GM12878 (cell line): ENCODE measurements at regions not wholly inside any gene's neighbourhood (a gene's known extent, or its start where the extent isn't known, plus 50 kb on each side); places are given as distances from the start of the nearest gene placed in this dataset.

Experiments
- ATAC-seq: fragments of 200-7000 bp; cut with Tn5 transposase; 3 replicates; pipeline ENCODE4 v1.9.1; 2020; ENCODE audit warnings: mild to moderate bottlenecking, moderate library complexity
- BruUV-seq: library from RNA; stranded (reverse); fragments of 400-500 nt; replicated peaks from 2 replicates; lab custom pipeline; 2021; lab: Mats Ljungman, UMichigan
- CTCF ChIA-PET: fragments of 300-600 bp; sonication (Branson Sonifier 250); formaldehyde crosslinking; extraction: SDS; loops from one replicate; lab custom pipeline; 2021; ENCODE audit warnings: inconsistent platforms; lab: Yijun Ruan, JAX
- POLR2A ChIA-PET: fragments of 350-600 bp; formaldehyde crosslinking; extraction: SDS; loops from one replicate; lab custom pipeline; 2021; ENCODE audit warnings: inconsistent platforms; lab: Charles Lee
- RAD21 ChIA-PET: fragments of 300-600 bp; sonication (Branson Sonifier 250); formaldehyde crosslinking; loops from one replicate; lab custom pipeline; 2023; ENCODE audit warnings: antibody characterized with exemption; ENCODE audit not compliant: unreplicated experiment; lab: Charles Lee
- SMC1A ChIA-PET: fragments of 300-600 bp; sonication (Branson Sonifier 250); formaldehyde crosslinking; loops from one replicate; lab custom pipeline; 2023; ENCODE audit not compliant: unreplicated experiment, uncharacterized antibody; lab: Charles Lee
- DNase-seq: peaks from one replicate; pipeline ENCODE4 v3.0.0-alpha.2; 2011; ENCODE audit warnings: low read depth, low spot score
- FAIRE-seq: peaks from 3 replicates; lab custom pipeline; 2011; peaks lifted over from hg19 to GRCh38; lab: Jason Lieb, UNC
- H2AFZ ChIP-seq: 2 replicates; pipeline ENCODE4 v1.6.0; 2011; ENCODE audit warnings: low read depth, low read length, control low read depth; ENCODE audit not compliant: control insufficient read depth
- H3K27ac ChIP-seq: 2 replicates; pipeline ENCODE4 v1.5.1; 2011; ENCODE audit warnings: control low read depth; ENCODE audit not compliant: control insufficient read depth, insufficient read depth
- H3K27me3 ChIP-seq, 2 experiments: replicated peaks in 1 of 2; 2 replicates each; pipeline versions ENCODE4 v1.6.0 to v1.6.1; 2011; ENCODE audit warnings: low read length in 1 of 2; ENCODE audit not compliant: control insufficient read depth in 2 of 2, insufficient read depth in 2 of 2
- H3K36me3 ChIP-seq, 2 experiments: 2 replicates each; pipeline ENCODE4 v1.5.1; 2011; ENCODE audit warnings: low read length in 1 of 2; ENCODE audit not compliant: control insufficient read depth in 2 of 2, insufficient read depth in 2 of 2
- H3K4me1 ChIP-seq: 2 replicates; pipeline ENCODE4 v1.6.1; 2011; ENCODE audit warnings: mild to moderate bottlenecking, low read length, moderate library complexity, mixed read lengths; ENCODE audit not compliant: control insufficient read depth, insufficient read depth
- H3K4me2 ChIP-seq: 2 replicates; pipeline ENCODE4 v1.6.0; 2011; ENCODE audit warnings: control low read depth; ENCODE audit not compliant: control insufficient read depth, insufficient read depth
- H3K4me3 ChIP-seq: fragments of 200-600 bp; sonication (generic); 2 replicates; pipeline ENCODE4 v1.5.1; 2016
- H3K79me2 ChIP-seq: 2 replicates; pipeline ENCODE4 v1.6.0; 2011; ENCODE audit warnings: low read length; ENCODE audit not compliant: control insufficient read depth, insufficient read depth
- H3K9ac ChIP-seq: 2 replicates; pipeline ENCODE4 v1.8.0; 2011; ENCODE audit warnings: low read length, control low read depth, mixed read lengths; ENCODE audit not compliant: control insufficient read depth, insufficient read depth
- H3K9me3 ChIP-seq: replicated peaks from 3 replicates; pipeline ENCODE4 v1.5.1; 2011; ENCODE audit warnings: mild to moderate bottlenecking, low read length; ENCODE audit not compliant: control insufficient read depth, insufficient read depth
- H4K20me1 ChIP-seq: 2 replicates; pipeline ENCODE4 v1.6.0; 2011; ENCODE audit not compliant: control insufficient read depth, insufficient read depth
- BRCA1 ChIP-seq: IDR thresholded peaks from 2 replicates; pipeline ENCODE4 v1.6.1; 2011; ENCODE audit warnings: low read depth, low read length, improper control_type of control experiment
- CBFB ChIP-seq: IDR thresholded peaks from 2 replicates; pipeline ENCODE4 v1.6.1; 2016; ENCODE audit warnings: antibody characterized with exemption, low read depth
- CBX3 ChIP-seq: fragments of 200-600 bp; sonication (generic); IDR thresholded peaks from 2 replicates; pipeline ENCODE4 v1.6.1; 2016; ENCODE audit warnings: low read depth, borderline replicate concordance
- EZH2 ChIP-seq: IDR thresholded peaks from 2 replicates; pipeline ENCODE4 v1.6.1; 2012; ENCODE audit warnings: low read depth, mild to moderate bottlenecking, control low read depth, inconsistent platforms, low read length, borderline replicate concordance; ENCODE audit not compliant: control insufficient read depth
- IKZF1 ChIP-seq: fragments of 450-650 bp; conservative IDR thresholded peaks from 2 replicates; pipeline ENCODE4 v1.6.1; 2017; ENCODE audit warnings: antibody characterized with exemption, mild to moderate bottlenecking
- NFIC ChIP-seq: IDR thresholded peaks from 2 replicates; pipeline ENCODE4 v1.6.1; 2012; ENCODE audit warnings: low read depth, mild to moderate bottlenecking, inconsistent platforms, low read length, moderate library complexity
- PML ChIP-seq: IDR thresholded peaks from 2 replicates; pipeline ENCODE4 v1.6.1; 2012; ENCODE audit warnings: low read length, inconsistent platforms
- POLR2A ChIP-seq: IDR thresholded peaks from 2 replicates; pipeline ENCODE4 v1.6.1; 2011; ENCODE audit warnings: low read depth, mild to moderate bottlenecking, low read length
- RBBP5 ChIP-seq: fragments of 200-600 bp; sonication (generic); conservative IDR thresholded peaks from 2 replicates; pipeline ENCODE4 v1.6.1; 2016
- RELB ChIP-seq: fragments of 450-650 bp; IDR thresholded peaks from 2 replicates; pipeline ENCODE4 v1.6.1; 2017; ENCODE audit warnings: low read depth, mild to moderate bottlenecking, moderate library complexity
- RUNX3 ChIP-seq: IDR thresholded peaks from 2 replicates; pipeline ENCODE4 v1.6.1; 2012; ENCODE audit warnings: low read length, inconsistent platforms
- SMAD5 ChIP-seq: IDR thresholded peaks from 2 replicates; pipeline ENCODE4 v1.6.1; 2016; ENCODE audit warnings: antibody characterized with exemption, low read depth
- SMC3 ChIP-seq: IDR thresholded peaks from 2 replicates; pipeline ENCODE4 v1.6.1; 2011; ENCODE audit warnings: low read length, improper control_type of control experiment, borderline replicate concordance
- SUPT20H ChIP-seq: IDR thresholded peaks from 2 replicates; pipeline ENCODE4 v1.6.1; 2011; ENCODE audit warnings: low read depth, mild to moderate bottlenecking, low read length, moderate library complexity, borderline replicate concordance; ENCODE audit not compliant: control insufficient read depth
- TCF12 ChIP-seq: IDR thresholded peaks from 2 replicates; pipeline ENCODE4 v1.6.1; 2011; ENCODE audit warnings: low read depth, mild to moderate bottlenecking, low read length
- ZBED1 ChIP-seq: IDR thresholded peaks from 2 replicates; pipeline ENCODE4 v1.6.1; 2016; ENCODE audit warnings: borderline replicate concordance
- ZNF207 ChIP-seq: fragments of 450-650 bp; IDR thresholded peaks from 2 replicates; pipeline ENCODE4 v1.6.1; 2014; ENCODE audit warnings: antibody characterized with exemption, mild to moderate bottlenecking, borderline replicate concordance
- WGBS: methylation state at CpG from one replicate; pipeline ENCODE4 v1.1.6; 2016; ENCODE audit warnings: low lambda C conversion rate; ENCODE audit not compliant: insufficient replicate concordance, insufficient coverage; ENCODE audit errors: missing lambda C conversion rate; 5-methylcytosine and 5-hydroxymethylcytosine counted together
- in situ Hi-C: fragments of 300-500 bp; cut with MboI; formaldehyde crosslinking; loops from 9 replicates; pipeline ENCODE4 v1.14.3; 2018; ENCODE audit warnings: mixed read lengths
- intact Hi-C: fragments of 100-400 bp; cut with micrococcal nuclease; formaldehyde crosslinking; loops from one replicate; pipeline ENCODE4 v1.14.2; 2022; ENCODE audit not compliant: unreplicated experiment
- TF ChIP-seq, protein P1 (sequence below): fragments of 450-650 bp; IDR thresholded peaks from 2 replicates; pipeline ENCODE4 v1.6.1; 2017; ENCODE audit warnings: antibody characterized with exemption, mild to moderate bottlenecking, moderate library complexity

DNA sequence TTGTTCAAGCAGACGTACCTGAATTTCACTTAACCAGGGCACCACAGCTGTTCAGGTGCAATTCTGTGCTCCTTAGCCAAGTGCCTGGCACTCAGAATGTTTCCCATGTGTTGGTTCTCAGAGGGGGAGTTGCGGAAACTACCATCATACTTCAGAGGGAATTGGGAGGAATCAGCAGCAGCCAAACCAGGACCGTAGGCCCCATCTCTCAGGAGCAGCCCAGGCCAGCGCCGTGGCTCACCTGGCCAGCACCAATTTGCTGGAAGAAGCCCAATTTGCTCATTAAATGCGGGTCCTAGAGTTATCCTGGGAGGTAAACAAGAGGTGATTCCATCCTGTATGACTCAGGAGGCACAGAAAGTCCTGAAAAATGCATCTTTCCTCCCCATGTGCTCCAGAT lies 435.4 kb downstream of the BRD1 start:
- no peaks in the 10 kb centered on the region for H3K79me2 ChIP-seq
- H3K9me3 ChIP-seq, result no peaks in the 10 kb centered on the region; the same call in 2 of the 3 replicates
- no peaks in the 10 kb centered on the region for H4K20me1 ChIP-seq
- H3K4me1 ChIP-seq, result no peaks in the 10 kb centered on the region
- ChIA-PET POLR2A (no interaction called here), CTCF (interaction anchor here (0.6 kb wide), 1 partner anchor 29 kb away, joined by 3 read pairs; no protein-coding TSS in a partner anchor), SMC1A (no interaction called here), RAD21 (no interaction called here)
- 57% methylated on average over 6 of the region's 6 CpGs for WGBS
- FAIRE-seq (no peak), ATAC-seq (no peak), DNase-seq (no peak)
- no peak overlapping the region for H2AFZ ChIP-seq
- H3K9ac ChIP-seq, result no peak overlapping the region
- intact Hi-C loops, result no loop called here
- H3K36me3 ChIP-seq, result no peaks in the 10 kb centered on the region
- no TSS peak for BruUV-seq
- H3K27ac ChIP-seq, result no peak overlapping the region
- H3K4me2 ChIP-seq, result no peak overlapping the region
- H3K4me3 ChIP-seq, result no peak overlapping the region
- in situ Hi-C loops, result no loop called here
- H3K27me3 ChIP-seq, result no peaks in the 10 kb centered on the region
- TF ChIP-seq TCF12 (no peak), SMAD5 (no peak), RBBP5 (no peak), POLR2A (no peak)

GRCh38 chr22:49391436-49391835 lies 436.2 kb downstream of the BRD1 start:
- ChIA-PET RAD21 (no interaction called here), POLR2A (no interaction called here), CTCF (no interaction called here), SMC1A (no interaction called here)
- Histone ChIP-seq H2AFZ (no peak overlapping the region), H3K9me3 (no peaks in the 10 kb centered on the region; the same call in 2 of the 3 replicates), H4K20me1 (no peaks in the 10 kb centered on the region), H3K27ac (no peak overlapping the region), H3K36me3 (no peaks in the 10 kb centered on the region), H3K79me2 (no peaks in the 10 kb centered on the region), H3K4me1 (no peaks in the 10 kb centered on the region), H3K27me3 (no peaks in the 10 kb centered on the region), H3K4me3 (no peak overlapping the region), H3K4me2 (no peak overlapping the region), H3K9ac (no peak overlapping the region)
- WGBS, result 55% methylated on average over 18 of the region's 18 CpGs
- ATAC-seq, result no peak
- no peak for DNase-seq
- intact Hi-C loops (no loop called here), in situ Hi-C loops (no loop called here)
- BruUV-seq, result no TSS peak
- no peak for FAIRE-seq
- TF ChIP-seq CBFB (no peak), RUNX3 (no peak), NFIC (no peak), SMC3 (no peak), BRCA1 (no peak), ZNF207 (no peak), RELB (no peak), PML (no peak), IKZF1 (no peak), CBX3 (no peak), SUPT20H (no peak), EZH2 (no peak), ZBED1 (no peak)
- TF ChIP-seq, protein P1, sequence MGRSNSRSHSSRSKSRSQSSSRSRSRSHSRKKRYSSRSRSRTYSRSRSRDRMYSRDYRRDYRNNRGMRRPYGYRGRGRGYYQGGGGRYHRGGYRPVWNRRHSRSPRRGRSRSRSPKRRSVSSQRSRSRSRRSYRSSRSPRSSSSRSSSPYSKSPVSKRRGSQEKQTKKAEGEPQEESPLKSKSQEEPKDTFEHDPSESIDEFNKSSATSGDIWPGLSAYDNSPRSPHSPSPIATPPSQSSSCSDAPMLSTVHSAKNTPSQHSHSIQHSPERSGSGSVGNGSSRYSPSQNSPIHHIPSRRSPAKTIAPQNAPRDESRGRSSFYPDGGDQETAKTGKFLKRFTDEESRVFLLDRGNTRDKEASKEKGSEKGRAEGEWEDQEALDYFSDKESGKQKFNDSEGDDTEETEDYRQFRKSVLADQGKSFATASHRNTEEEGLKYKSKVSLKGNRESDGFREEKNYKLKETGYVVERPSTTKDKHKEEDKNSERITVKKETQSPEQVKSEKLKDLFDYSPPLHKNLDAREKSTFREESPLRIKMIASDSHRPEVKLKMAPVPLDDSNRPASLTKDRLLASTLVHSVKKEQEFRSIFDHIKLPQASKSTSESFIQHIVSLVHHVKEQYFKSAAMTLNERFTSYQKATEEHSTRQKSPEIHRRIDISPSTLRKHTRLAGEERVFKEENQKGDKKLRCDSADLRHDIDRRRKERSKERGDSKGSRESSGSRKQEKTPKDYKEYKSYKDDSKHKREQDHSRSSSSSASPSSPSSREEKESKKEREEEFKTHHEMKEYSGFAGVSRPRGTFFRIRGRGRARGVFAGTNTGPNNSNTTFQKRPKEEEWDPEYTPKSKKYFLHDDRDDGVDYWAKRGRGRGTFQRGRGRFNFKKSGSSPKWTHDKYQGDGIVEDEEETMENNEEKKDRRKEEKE, result no peak
